ENCODE measurements at regions not wholly inside any gene's neighbourhood (a gene's known extent, or its start where the extent isn't known, plus 50 kb on each side); places are given as distances from the start of the nearest gene placed in this dataset.
"Not testable (repeated sequence)": the region's sequence is repeated elsewhere in the genome, so short reads cannot be mapped to it uniquely, and the experiment has no call there.

DNA sequence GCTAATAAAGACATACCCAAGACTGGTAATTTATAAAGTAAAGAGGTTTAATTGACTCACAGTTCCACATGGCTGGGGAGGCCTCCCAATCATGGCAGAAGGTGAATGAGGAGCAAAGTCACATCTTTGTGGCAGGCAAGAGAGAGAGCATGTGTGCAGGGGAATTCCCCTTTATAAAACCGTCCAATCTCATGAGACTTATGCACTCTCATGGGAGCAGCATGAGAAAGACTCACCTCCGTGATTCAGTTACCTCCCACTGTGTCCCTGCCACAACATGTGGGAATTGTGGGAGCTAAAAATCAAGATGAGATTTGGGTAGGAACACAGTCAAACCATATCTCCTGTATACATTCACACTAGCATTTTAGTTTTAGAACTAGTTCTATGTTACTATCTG is 101.7 kb upstream of the NIPA1 start:
- not testable (repeated sequence) for DNase-seq

- DNase-seq: not testable (repeated sequence)
Measured at GRCh38 chr15:22699881-22700280, 86.6 kb upstream of the NIPA1 start.

DNA sequence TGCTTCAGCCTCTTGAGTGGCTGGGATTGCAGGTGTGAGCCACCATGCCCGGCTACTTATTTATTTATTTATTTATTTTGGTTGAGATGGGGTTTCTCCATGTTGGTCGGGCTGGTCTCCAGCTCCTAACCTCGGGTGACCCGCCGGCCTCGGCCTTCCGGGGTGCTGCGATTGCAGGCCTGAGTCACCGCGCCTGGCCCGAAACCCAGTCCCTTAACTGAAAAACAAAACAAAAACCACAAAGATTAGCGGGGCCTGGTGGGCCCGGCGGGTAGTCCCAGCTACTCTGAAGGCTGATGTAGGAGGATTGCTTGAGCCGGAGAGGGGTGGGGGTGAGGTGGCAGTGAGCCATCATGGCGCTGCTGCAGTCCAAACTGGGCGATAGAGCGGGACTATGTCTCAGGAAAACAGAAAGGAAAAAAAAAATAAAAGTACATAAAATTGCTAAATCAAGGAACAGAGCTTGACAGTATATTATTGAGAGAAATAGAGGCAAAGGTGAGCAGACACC is 75.6 kb upstream of the NIPA1 start:
- DNase-seq: not testable (repeated sequence)

DNA sequence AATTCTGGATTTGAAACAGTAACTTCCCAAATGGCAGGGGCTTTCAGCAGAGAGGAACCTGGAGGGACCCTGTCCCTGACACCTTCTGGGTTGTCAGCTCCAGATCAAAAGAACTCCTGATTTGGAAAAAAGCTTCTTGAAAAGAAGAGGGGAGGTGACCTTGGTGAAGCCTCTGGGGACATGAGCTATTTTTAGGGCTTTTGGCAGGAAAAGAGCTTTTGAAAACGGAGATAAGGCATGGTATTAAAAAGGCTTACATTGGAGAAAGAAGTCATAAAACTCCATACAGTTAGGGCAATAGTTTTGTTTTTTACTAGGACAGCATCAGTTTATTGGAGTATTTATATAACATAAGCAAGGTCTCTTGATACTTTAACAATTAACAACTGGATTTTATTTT is 72.5 kb upstream of the NIPA1 start:
- DNase-seq: not testable (repeated sequence)

GRCh38 chr15:22714358-22715132 is 71.9 kb upstream of the NIPA1 start:
- DNase-seq: not testable (repeated sequence)

DNA sequence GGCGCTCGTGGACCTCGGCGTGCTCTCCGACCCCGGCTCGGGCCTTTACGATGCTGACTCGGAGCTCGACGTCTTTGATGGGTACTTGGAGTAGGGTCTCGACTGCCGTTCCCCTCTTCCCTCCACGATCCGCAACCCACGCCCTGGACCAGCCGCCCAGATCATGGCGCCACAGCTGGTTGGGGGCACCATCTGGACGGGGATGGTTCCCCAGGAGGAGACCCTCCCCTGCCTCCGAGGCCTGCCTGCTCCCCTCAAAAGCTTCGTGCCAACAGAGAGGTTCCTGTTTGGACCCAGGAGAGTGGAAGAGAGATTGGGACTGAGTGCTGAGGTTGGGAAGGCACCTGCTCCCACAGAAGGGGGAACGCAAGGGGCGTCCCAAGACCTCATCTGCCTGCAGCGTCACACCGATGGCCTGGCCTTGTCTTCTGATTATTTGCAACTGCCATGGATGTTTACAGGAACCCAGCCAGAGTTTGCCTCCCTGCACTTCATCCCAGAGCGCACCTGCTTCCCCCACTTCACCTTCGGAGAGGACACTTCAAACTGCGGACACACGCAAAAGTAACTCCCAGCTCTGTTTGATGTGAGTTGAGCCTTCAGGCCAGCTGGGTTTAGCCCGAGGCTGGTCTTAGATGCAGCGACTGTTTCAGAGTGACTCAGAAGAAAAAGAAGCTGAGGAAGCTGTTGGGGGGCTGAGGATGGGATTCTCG is 71.2 kb upstream of the NIPA1 start:
- peak; percentile 29 for DNase-seq

DNA sequence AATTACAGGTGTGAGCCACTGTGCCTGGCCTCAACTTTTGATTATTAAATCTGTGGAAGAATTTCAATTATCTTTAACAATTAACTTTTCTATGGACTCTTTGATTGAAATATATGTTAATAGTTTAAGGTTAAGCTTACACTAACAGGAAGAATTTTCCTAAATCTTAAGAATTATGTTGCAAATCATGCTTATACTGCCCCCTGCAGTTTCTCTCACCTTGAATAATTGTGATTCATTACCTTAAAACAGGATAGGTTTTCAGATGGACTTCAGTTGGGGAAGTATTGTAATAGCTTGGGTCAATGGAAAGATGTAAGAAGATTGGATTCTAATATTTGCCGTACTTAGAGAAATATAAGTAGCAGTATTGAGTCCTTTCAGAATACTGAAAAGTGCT is 66.5 kb upstream of the NIPA1 start:
- DNase-seq: not testable (repeated sequence)

DNA sequence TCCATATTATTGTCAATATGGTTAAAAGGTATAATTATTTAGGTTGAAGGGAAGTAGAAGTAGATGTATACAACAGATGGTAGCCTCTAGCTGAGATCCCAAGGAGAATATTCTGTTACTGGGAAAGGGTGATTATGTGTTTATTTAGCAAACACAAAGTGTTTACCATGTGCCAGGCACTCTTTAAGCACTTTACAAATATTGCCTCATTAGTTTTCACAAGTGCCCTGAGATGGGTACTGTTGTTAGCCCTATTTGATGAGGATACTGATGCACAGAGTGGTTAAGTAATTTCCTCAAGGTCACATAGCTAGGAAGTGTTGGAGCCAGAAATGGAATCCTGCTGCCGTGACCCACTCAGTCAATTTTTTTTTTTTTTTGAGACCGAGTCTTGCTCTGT is 60.3 kb upstream of the NIPA1 start:
- DNase-seq: not testable (repeated sequence)

- not testable (repeated sequence) for DNase-seq
Measured at GRCh38 chr15:22735067-22735466, 51.4 kb upstream of the NIPA1 start.

GRCh38 chr15:22735781-22736180 is 50.7 kb upstream of the NIPA1 start:
- DNase-seq: no peak

DNA sequence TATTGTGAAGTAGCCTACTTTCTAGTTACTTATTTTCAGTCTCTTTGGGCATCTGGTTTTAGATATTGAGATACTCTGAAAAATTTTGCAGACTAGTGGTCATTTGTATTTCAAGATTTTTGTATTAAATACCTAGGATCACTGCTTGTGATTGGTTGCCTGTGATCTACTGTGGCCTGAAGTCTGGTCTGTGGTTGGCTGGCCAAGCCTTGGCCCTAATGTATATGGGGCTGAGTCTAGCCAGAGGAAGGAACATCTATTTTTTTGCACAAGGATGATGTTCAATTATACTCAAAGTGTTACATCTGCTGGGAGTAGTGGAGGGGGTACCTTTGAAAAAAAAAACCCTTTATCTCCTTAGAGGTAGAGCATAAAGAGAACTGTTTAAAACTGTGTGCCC is 50.2 kb upstream of the NIPA1 start:
- not testable (repeated sequence) for DNase-seq

Measured in DMS79 (cell line).